ENCODE measurements at regions not wholly inside any gene's neighbourhood (a gene's known extent, or its start where the extent isn't known, plus 50 kb on each side); places are given as distances from the start of the nearest gene placed in this dataset.
"Not testable (repeated sequence)": the region's sequence is repeated elsewhere in the genome, so short reads cannot be mapped to it uniquely, and the experiment has no call there.

- H3K9me2 ChIP-seq (replicated peaks; ENCODE audit: insufficient read depth, low read length): no peaks in the 10 kb centered on the region
- H3F3A ChIP-seq (ENCODE audit: insufficient read depth): no peaks in the 10 kb centered on the region
- H3K9ac ChIP-seq (ENCODE audit: low read length): no peak overlapping the region
- H2AFZ ChIP-seq (ENCODE audit: low read depth, low read length, severe bottlenecking): no peak overlapping the region
- TF ChIP-seq EZH2phosphoT487 (conservative IDR thresholded peaks at IDR 0.05; ENCODE audit: low read length) (no peak), CTCF (IDR thresholded peaks at IDR 0.05; ENCODE audit: insufficient read depth, low read length, poor library complexity, severe bottlenecking) (no peak)
- H3K9me3 ChIP-seq (ENCODE audit: insufficient read depth, low read length): no peaks in the 10 kb centered on the region
- no peak overlapping the region for H3K4me3 ChIP-seq (ENCODE audit: insufficient read depth, low read length, poor library complexity, severe bottlenecking)
- H3K4me2 ChIP-seq (ENCODE audit: low read depth, low read length, poor library complexity, severe bottlenecking): no peak overlapping the region
- no peak overlapping the region for H3K27ac ChIP-seq (ENCODE audit: low read depth, low read length)
- no peaks in the 10 kb centered on the region for H3K36me3 ChIP-seq (ENCODE audit: low read length)
- H3K79me2 ChIP-seq (ENCODE audit: insufficient read depth, low read length): no peaks in the 10 kb centered on the region
- H3K27me3 ChIP-seq (ENCODE audit: low read length): no peaks in the 10 kb centered on the region
- H4K20me1 ChIP-seq (ENCODE audit: low read depth, low read length): no peaks in the 10 kb centered on the region
Measured at GRCh38 chr5:71925608-71926091, 181.6 kb upstream of the MAP1B start.

- TF ChIP-seq EZH2phosphoT487 (conservative IDR thresholded peaks at IDR 0.05; ENCODE audit: low read length) (no peak), CTCF (IDR thresholded peaks at IDR 0.05; ENCODE audit: insufficient read depth, low read length, poor library complexity, severe bottlenecking) (no peak)
- H3K27me3 ChIP-seq (ENCODE audit: low read length): no peaks in the 10 kb centered on the region
- no peak overlapping the region for H3K4me2 ChIP-seq (ENCODE audit: low read depth, low read length, poor library complexity, severe bottlenecking)
- no peak overlapping the region for H3K9ac ChIP-seq (ENCODE audit: low read length)
- H3K27ac ChIP-seq (ENCODE audit: low read depth, low read length): no peak overlapping the region
- no peaks in the 10 kb centered on the region for H3F3A ChIP-seq (ENCODE audit: insufficient read depth)
- no peak overlapping the region for H3K4me3 ChIP-seq (ENCODE audit: insufficient read depth, low read length, poor library complexity, severe bottlenecking)
- no peaks in the 10 kb centered on the region for H4K20me1 ChIP-seq (ENCODE audit: low read depth, low read length)
- no peak overlapping the region for H2AFZ ChIP-seq (ENCODE audit: low read depth, low read length, severe bottlenecking)
- no peaks in the 10 kb centered on the region for H3K79me2 ChIP-seq (ENCODE audit: insufficient read depth, low read length)
- no peaks in the 10 kb centered on the region for H3K9me2 ChIP-seq (replicated peaks; ENCODE audit: insufficient read depth, low read length)
- H3K9me3 ChIP-seq (ENCODE audit: insufficient read depth, low read length): no peaks in the 10 kb centered on the region
- H3K36me3 ChIP-seq (ENCODE audit: low read length): no peaks in the 10 kb centered on the region
Measured at GRCh38 chr5:71929003-71929402, 178.3 kb upstream of the MAP1B start.

GRCh38 chr5:71930554-71930953, 176.7 kb upstream of the MAP1B start:
- not testable (repeated sequence) for H3K36me3 ChIP-seq (ENCODE audit: low read length); H3F3A ChIP-seq (ENCODE audit: insufficient read depth); H3K27me3 ChIP-seq (ENCODE audit: low read length); H3K9me2 ChIP-seq (replicated peaks; ENCODE audit: insufficient read depth, low read length); H3K9ac ChIP-seq (ENCODE audit: low read length); H3K4me2 ChIP-seq (ENCODE audit: low read depth, low read length, poor library complexity, severe bottlenecking); H2AFZ ChIP-seq (ENCODE audit: low read depth, low read length, severe bottlenecking); H3K4me3 ChIP-seq (ENCODE audit: insufficient read depth, low read length, poor library complexity, severe bottlenecking); H3K27ac ChIP-seq (ENCODE audit: low read depth, low read length); H3K79me2 ChIP-seq (ENCODE audit: insufficient read depth, low read length); H4K20me1 ChIP-seq (ENCODE audit: low read depth, low read length); H3K9me3 ChIP-seq (ENCODE audit: insufficient read depth, low read length)

- no peaks in the 10 kb centered on the region for H3K79me2 ChIP-seq (ENCODE audit: insufficient read depth, low read length)
- H2AFZ ChIP-seq (ENCODE audit: low read depth, low read length, severe bottlenecking): no peak overlapping the region
- H3K27ac ChIP-seq (ENCODE audit: low read depth, low read length): no peak overlapping the region
- no peaks in the 10 kb centered on the region for H3K36me3 ChIP-seq (ENCODE audit: low read length)
- H3K9me2 ChIP-seq (replicated peaks; ENCODE audit: insufficient read depth, low read length): no peaks in the 10 kb centered on the region
- no peak overlapping the region for H3K4me3 ChIP-seq (ENCODE audit: insufficient read depth, low read length, poor library complexity, severe bottlenecking)
- H4K20me1 ChIP-seq (ENCODE audit: low read depth, low read length): no peaks in the 10 kb centered on the region
- no peak overlapping the region for H3K4me2 ChIP-seq (ENCODE audit: low read depth, low read length, poor library complexity, severe bottlenecking)
- H3K9ac ChIP-seq (ENCODE audit: low read length): no peak overlapping the region
- no peaks in the 10 kb centered on the region for H3F3A ChIP-seq (ENCODE audit: insufficient read depth)
- H3K27me3 ChIP-seq (ENCODE audit: low read length): no peaks in the 10 kb centered on the region
- no peak for TF ChIP-seq CTCF (IDR thresholded peaks at IDR 0.05; ENCODE audit: insufficient read depth, low read length, poor library complexity, severe bottlenecking)
- no peak for TF ChIP-seq EZH2phosphoT487 (conservative IDR thresholded peaks at IDR 0.05; ENCODE audit: low read length)
- H3K9me3 ChIP-seq (ENCODE audit: insufficient read depth, low read length): no peaks in the 10 kb centered on the region
Measured at GRCh38 chr5:71932131-71932654, 175.1 kb upstream of the MAP1B start.

Measured in SU-DHL-6 (cell line).